ENCODE measurements at regions not wholly inside any gene's neighbourhood (a gene's known extent, or its start where the extent isn't known, plus 50 kb on each side); places are given as distances from the start of the nearest gene placed in this dataset.

- no peak overlapping the region for H3K4me3 ChIP-seq (ENCODE audit: low read depth, low read length, poor library complexity, severe bottlenecking)
- 0 out of 2 replicates have a peak, but pooled peaks cover 4% of the 10 kb centered on the region for H3F3A ChIP-seq (ENCODE audit: insufficient read depth, low read length)
- no peak overlapping the region for H3K4me2 ChIP-seq (ENCODE audit: low read length)
- H2AFZ ChIP-seq (ENCODE audit: low read length) = no peak overlapping the region
- H4K20me1 ChIP-seq (ENCODE audit: insufficient read depth, low read length) = no peaks in the 10 kb centered on the region
- no peak overlapping the region for H3K9ac ChIP-seq (ENCODE audit: low read length)
- H3K27ac ChIP-seq (ENCODE audit: low read depth, low read length, poor library complexity, severe bottlenecking) = no peak overlapping the region
- H3K79me2 ChIP-seq (ENCODE audit: insufficient read depth, low read length) = no peaks in the 10 kb centered on the region
- no peaks in the 10 kb centered on the region for H3K27me3 ChIP-seq (ENCODE audit: insufficient read depth, low read length)
- no peaks in the 10 kb centered on the region for H3K36me3 ChIP-seq (ENCODE audit: insufficient read depth, low read length)
- no peaks in the 10 kb centered on the region for H3K9me3 ChIP-seq (ENCODE audit: low read length)
- no peaks in the 10 kb centered on the region for H3K9me2 ChIP-seq (ENCODE audit: low read depth, low read length)
- no peaks in the 10 kb centered on the region for H3K4me1 ChIP-seq (ENCODE audit: insufficient read depth, low read length, severe bottlenecking)
- TF ChIP-seq EZH2 (IDR thresholded peaks at IDR 0.05; ENCODE audit: borderline replicate concordance, low read length) = no peak
- TF ChIP-seq, protein P1, sequence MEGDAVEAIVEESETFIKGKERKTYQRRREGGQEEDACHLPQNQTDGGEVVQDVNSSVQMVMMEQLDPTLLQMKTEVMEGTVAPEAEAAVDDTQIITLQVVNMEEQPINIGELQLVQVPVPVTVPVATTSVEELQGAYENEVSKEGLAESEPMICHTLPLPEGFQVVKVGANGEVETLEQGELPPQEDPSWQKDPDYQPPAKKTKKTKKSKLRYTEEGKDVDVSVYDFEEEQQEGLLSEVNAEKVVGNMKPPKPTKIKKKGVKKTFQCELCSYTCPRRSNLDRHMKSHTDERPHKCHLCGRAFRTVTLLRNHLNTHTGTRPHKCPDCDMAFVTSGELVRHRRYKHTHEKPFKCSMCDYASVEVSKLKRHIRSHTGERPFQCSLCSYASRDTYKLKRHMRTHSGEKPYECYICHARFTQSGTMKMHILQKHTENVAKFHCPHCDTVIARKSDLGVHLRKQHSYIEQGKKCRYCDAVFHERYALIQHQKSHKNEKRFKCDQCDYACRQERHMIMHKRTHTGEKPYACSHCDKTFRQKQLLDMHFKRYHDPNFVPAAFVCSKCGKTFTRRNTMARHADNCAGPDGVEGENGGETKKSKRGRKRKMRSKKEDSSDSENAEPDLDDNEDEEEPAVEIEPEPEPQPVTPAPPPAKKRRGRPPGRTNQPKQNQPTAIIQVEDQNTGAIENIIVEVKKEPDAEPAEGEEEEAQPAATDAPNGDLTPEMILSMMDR (IDR thresholded peaks at IDR 0.05; ENCODE audit: low read length) = no peak
These were observed 246.0 kb upstream of the CBLB start for GRCh38 chr3:106114848-106115247.

GRCh38 chr3:106115557-106115956, 246.7 kb upstream of the CBLB start:
- Histone ChIP-seq H2AFZ (ENCODE audit: low read length) (no peak overlapping the region), H3F3A (ENCODE audit: insufficient read depth, low read length) (0 out of 2 replicates have a peak, but pooled peaks cover 4% of the 10 kb centered on the region), H3K27ac (ENCODE audit: low read depth, low read length, poor library complexity, severe bottlenecking) (no peak overlapping the region), H3K36me3 (ENCODE audit: insufficient read depth, low read length) (no peaks in the 10 kb centered on the region), H3K79me2 (ENCODE audit: insufficient read depth, low read length) (no peaks in the 10 kb centered on the region), H3K4me1 (ENCODE audit: insufficient read depth, low read length, severe bottlenecking) (no peaks in the 10 kb centered on the region), H3K9me2 (ENCODE audit: low read depth, low read length) (no peaks in the 10 kb centered on the region), H3K4me3 (ENCODE audit: low read depth, low read length, poor library complexity, severe bottlenecking) (no peak overlapping the region), H4K20me1 (ENCODE audit: insufficient read depth, low read length) (no peaks in the 10 kb centered on the region), H3K4me2 (ENCODE audit: low read length) (no peak overlapping the region), H3K9ac (ENCODE audit: low read length) (no peak overlapping the region), H3K9me3 (ENCODE audit: low read length) (no peaks in the 10 kb centered on the region), H3K27me3 (ENCODE audit: insufficient read depth, low read length) (no peaks in the 10 kb centered on the region)
- TF ChIP-seq, protein P1 (IDR thresholded peaks at IDR 0.05; ENCODE audit: low read length) = no peak
- TF ChIP-seq EZH2 (IDR thresholded peaks at IDR 0.05; ENCODE audit: borderline replicate concordance, low read length) = no peak

- Histone ChIP-seq H3K4me2 (ENCODE audit: low read length) (no peak overlapping the region), H3K4me3 (ENCODE audit: low read depth, low read length, poor library complexity, severe bottlenecking) (no peak overlapping the region), H3F3A (ENCODE audit: insufficient read depth, low read length) (0 out of 2 replicates have a peak, but pooled peaks cover 4% of the 10 kb centered on the region), H3K9ac (ENCODE audit: low read length) (no peak overlapping the region), H2AFZ (ENCODE audit: low read length) (no peak overlapping the region), H3K27me3 (ENCODE audit: insufficient read depth, low read length) (no peaks in the 10 kb centered on the region), H3K9me2 (ENCODE audit: low read depth, low read length) (no peaks in the 10 kb centered on the region), H3K4me1 (ENCODE audit: insufficient read depth, low read length, severe bottlenecking) (no peaks in the 10 kb centered on the region), H3K27ac (ENCODE audit: low read depth, low read length, poor library complexity, severe bottlenecking) (no peak overlapping the region), H3K9me3 (ENCODE audit: low read length) (no peaks in the 10 kb centered on the region), H4K20me1 (ENCODE audit: insufficient read depth, low read length) (no peaks in the 10 kb centered on the region), H3K36me3 (ENCODE audit: insufficient read depth, low read length) (no peaks in the 10 kb centered on the region), H3K79me2 (ENCODE audit: insufficient read depth, low read length) (no peaks in the 10 kb centered on the region)
- TF ChIP-seq EZH2 (IDR thresholded peaks at IDR 0.05; ENCODE audit: borderline replicate concordance, low read length) = no peak
- TF ChIP-seq, protein P1 (IDR thresholded peaks at IDR 0.05; ENCODE audit: low read length) = no peak
These were observed 248.1 kb upstream of the CBLB start for GRCh38 chr3:106116733-106117489.

Measured in OCI-LY1 (cell line).